ENCODE measurements at regions not wholly inside any gene's neighbourhood (a gene's known extent, or its start where the extent isn't known, plus 50 kb on each side); places are given as distances from the start of the nearest gene placed in this dataset.
A peak's percentile ranks its signal among the peaks of the same experiment; 100 is the strongest.
"Not testable (repeated sequence)": the region's sequence is repeated elsewhere in the genome, so short reads cannot be mapped to it uniquely, and the experiment has no call there.

DNA sequence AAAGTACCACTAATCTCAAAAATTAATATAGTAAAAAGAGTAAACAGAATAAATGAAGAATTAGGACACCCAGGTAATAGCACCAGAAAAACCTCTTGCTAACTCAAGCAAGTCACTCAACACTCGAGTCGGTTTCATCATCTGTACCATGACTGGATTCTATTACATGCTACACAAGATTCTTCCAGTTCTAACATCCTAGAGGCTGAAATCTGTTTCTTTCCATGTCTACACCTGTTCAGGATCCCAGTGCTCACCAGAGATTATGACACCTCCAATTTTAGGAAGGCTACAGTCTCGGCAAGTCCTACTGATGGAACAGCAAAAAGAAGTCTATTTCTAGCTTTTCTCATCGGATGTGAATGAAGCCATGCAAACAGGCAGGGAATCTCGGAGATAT, 95.3 kb upstream of the ANK3 start:
- H3K4me3 ChIP-seq (ENCODE audit: control insufficient read depth, low read depth, low read length): no peak overlapping the region
- TF ChIP-seq, protein P1, sequence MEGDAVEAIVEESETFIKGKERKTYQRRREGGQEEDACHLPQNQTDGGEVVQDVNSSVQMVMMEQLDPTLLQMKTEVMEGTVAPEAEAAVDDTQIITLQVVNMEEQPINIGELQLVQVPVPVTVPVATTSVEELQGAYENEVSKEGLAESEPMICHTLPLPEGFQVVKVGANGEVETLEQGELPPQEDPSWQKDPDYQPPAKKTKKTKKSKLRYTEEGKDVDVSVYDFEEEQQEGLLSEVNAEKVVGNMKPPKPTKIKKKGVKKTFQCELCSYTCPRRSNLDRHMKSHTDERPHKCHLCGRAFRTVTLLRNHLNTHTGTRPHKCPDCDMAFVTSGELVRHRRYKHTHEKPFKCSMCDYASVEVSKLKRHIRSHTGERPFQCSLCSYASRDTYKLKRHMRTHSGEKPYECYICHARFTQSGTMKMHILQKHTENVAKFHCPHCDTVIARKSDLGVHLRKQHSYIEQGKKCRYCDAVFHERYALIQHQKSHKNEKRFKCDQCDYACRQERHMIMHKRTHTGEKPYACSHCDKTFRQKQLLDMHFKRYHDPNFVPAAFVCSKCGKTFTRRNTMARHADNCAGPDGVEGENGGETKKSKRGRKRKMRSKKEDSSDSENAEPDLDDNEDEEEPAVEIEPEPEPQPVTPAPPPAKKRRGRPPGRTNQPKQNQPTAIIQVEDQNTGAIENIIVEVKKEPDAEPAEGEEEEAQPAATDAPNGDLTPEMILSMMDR (conservative IDR thresholded peaks at IDR 0.05; ENCODE audit: control insufficient read depth, insufficient read depth, low read depth, low read length): no peak
- no peak for DNase-seq (ENCODE audit: low read depth)

DNA sequence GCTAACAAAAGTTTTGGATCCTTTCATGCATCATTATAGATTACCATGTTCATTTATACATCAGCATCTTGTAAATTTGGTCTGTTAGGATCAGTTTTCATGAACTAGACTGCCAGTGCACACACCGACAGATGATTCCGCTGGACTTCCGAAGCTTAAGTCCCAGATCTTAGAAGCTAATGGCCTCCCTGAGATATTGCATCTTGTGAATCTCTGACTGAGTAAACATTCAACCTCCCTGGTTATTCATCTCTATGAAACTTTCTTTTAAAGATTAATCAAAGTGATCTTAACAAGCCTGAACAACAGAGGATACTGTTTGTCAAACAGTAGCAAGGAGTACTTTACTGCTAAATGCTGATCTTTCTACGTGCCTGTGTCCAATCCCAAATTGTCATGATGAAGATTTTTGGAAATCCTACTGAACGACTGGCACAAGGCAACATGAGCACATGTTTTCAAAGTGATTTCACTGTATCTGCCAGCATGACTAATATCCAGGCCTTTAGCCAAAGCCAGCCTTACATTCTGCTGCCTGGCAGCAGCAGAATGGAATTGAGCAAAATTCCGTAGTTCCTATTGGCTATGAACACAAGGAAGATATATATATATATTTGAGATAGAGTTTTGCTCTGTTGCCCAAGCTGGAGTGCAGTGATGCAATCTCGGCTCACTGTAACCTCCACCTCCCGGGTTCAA, 91.3 kb upstream of the ANK3 start:
- DNase-seq (ENCODE audit: low read depth): peak; percentile 81
- TF ChIP-seq, protein P1 (conservative IDR thresholded peaks at IDR 0.05; ENCODE audit: control insufficient read depth, insufficient read depth, low read depth, low read length): no peak
- no peak overlapping the region for H3K4me3 ChIP-seq (ENCODE audit: control insufficient read depth, low read depth, low read length)

DNA sequence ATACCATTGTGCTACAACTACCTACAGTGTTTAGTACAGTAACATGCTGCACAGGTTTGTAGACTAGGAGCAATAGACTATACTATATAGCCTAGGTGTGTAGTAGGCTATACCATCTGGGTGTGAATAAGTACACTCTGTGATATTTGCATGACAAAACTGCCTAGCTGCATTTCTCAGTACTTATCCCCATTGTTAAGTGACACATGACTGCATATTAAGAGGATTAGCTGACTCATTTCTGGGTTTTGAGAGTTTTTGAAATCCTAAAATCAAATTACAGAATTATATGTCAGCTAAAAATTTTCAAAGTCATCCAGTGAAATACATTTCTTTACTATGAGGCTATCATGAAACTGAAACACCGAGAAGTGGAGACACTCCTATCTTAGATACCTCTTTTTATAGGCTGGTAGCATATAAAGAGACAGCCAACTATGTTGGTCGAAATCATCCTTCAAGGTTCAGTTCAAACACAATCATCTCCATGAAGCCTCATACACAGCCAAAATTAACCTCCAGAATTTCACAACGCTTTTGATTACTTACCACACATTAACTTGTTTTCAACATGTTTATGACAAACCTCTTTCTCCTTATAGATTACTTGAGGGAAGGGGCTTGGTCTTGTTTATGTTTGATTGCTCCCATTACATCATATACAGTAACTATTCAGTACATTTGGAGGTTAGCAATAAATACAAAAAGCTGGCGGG, 89.8 kb upstream of the ANK3 start:
- no peak for DNase-seq (ENCODE audit: low read depth)
- TF ChIP-seq, protein P1 (conservative IDR thresholded peaks at IDR 0.05; ENCODE audit: control insufficient read depth, insufficient read depth, low read depth, low read length): no peak
- H3K4me3 ChIP-seq (ENCODE audit: control insufficient read depth, low read depth, low read length): no peak overlapping the region

DNA sequence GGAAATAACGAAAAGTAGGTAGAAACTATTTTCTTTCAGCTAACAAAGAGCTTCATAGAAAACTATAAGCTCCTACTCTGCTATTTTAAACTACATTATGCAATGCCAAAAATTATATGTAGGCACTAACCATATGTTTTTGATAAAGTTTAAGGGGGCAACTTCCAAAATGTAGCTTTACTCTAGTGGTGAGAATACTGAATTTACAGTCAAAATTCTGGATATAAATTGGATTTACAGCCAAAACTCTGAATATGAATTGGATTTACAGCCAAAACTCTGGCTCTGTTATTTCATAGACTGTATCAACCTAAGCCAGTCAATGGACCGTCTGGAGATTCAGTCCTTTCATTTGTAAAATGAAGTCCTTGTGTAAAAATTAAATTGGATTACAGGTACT, 86.8 kb upstream of the ANK3 start:
- no peak for DNase-seq (ENCODE audit: low read depth)
- TF ChIP-seq, protein P1 (conservative IDR thresholded peaks at IDR 0.05; ENCODE audit: control insufficient read depth, insufficient read depth, low read depth, low read length): no peak

DNA sequence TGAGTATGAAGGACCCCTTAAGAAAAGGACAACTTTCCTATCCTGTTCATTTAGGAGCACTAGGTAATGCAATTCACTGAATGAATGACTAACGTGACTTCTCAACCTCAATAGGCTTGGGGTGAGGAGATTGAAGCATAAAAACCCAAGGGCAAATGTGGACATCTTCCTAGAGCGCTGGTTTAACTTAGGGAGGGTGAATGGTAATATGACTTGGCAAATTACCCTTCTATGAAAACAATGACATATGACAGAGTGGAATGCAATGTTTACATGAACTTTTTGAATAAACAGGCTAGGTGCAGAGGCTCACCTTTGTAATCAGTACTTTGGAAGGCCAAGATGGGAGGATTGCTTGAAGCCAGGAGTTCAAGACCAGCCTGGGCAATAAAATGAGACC, 83.9 kb upstream of the ANK3 start:
- no peak for DNase-seq (ENCODE audit: low read depth)
- H3K4me3 ChIP-seq (ENCODE audit: control insufficient read depth, low read depth, low read length): no peak overlapping the region
- TF ChIP-seq, protein P1 (conservative IDR thresholded peaks at IDR 0.05; ENCODE audit: control insufficient read depth, insufficient read depth, low read depth, low read length): no peak

More for the DNA sequence above, 86.8 kb upstream of the ANK3 start:
- H3K4me3 ChIP-seq (ENCODE audit: control insufficient read depth, low read depth, low read length): no peak overlapping the region

DNA sequence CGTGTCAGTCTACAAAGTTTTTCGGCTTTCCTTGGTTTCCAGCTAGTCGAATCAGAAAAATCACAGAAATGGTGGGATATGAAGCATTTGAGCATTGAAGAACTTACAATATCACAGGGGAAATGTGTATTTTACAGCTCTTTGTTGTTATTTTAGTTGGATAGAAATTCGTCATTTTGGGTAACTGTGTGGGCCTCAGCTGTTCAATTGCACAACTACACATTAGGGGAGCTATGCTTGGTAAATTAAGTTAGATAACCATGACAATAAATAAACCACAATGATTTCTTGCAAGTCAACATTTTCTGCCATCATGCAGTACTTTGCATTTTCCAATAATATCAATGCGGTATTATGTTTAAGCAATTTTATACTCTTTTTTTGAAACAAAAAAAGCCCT, 80.4 kb upstream of the ANK3 start:
- DNase-seq (ENCODE audit: low read depth): no peak
- TF ChIP-seq, protein P1 (conservative IDR thresholded peaks at IDR 0.05; ENCODE audit: control insufficient read depth, insufficient read depth, low read depth, low read length): no peak
- no peak overlapping the region for H3K4me3 ChIP-seq (ENCODE audit: control insufficient read depth, low read depth, low read length)

DNA sequence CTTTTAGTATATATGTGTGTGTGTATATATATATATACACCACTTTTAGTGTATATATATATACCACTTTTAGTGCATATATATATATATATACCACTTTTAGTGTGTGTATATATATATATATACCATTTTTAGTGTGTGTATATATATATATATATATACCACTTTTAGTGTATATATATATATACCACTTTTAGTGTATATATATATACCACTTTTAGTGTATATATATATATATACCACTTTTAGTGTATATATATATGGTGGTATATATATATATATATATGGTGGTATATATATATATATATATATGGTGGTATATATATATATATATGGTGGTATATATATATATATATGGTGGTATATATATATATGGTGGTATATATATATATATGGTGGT, 79.5 kb upstream of the ANK3 start:
- not testable (repeated sequence) for H3K4me3 ChIP-seq (ENCODE audit: control insufficient read depth, low read depth, low read length); DNase-seq (ENCODE audit: low read depth)
